ENCODE measurements at regions not wholly inside any gene's neighbourhood (a gene's known extent, or its start where the extent isn't known, plus 50 kb on each side); places are given as distances from the start of the nearest gene placed in this dataset.

DNA sequence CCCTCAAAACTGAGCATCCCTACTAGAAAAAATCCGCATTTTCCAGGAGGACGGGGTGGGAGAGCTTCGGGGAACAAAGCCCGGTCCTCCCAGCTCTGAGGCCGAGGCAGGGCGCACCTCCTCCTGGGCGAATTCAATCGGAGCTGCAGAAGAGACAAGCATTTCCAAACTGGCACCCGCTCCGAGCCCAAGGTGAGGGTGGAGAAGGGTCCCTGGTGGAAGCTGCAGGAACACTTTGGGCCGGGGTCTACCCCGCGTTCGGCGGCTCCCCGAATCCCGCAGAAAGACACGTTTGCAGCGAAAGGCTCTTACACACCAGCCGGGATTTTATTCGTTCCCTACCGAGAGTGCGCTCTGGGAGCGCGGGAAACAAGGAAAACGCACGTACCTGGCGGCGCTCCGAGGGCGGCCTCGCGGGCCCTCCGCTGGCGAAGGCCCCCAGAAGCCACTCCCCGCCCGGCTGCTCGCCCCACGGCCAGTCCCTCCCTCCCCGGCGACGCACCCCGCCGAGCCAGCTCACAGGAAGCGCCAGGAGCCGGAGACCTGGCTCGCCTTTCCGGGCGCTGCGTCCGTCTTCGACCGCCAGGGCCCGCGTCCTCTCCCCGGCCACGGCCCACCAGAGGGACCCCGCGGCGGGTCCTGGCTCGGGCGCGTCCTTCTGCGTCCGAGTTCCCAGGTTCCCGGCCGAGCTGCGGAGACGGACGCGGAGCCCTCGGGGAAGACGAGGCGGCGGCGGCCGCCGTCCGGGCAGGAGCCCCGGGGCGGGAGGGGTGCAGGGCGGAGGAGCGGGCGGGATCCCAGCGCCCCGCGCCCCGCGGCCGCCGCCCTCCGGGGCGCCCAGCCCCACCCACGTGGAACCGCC, 49.8 kb upstream of the BAHCC1 start:
- ATAC-seq (peak; percentile 73), DNase-seq (peak; percentile 93)
- intact Hi-C loops (cut with micrococcal nuclease), result no loop called here
